ENCODE measurements at regions not wholly inside any gene's neighbourhood (a gene's known extent, or its start where the extent isn't known, plus 50 kb on each side); places are given as distances from the start of the nearest gene placed in this dataset.

- no peak for DNase-seq
Measured at GRCh38 chr1:34331020-34331926, 154.6 kb downstream of the C1orf94 start.

- no peak for DNase-seq
Measured at GRCh38 chr1:34332996-34333395, 156.3 kb downstream of the C1orf94 start.

GRCh38 chr1:34338871-34339270 is 162.2 kb downstream of the C1orf94 start:
- no peak for DNase-seq

- no peak for DNase-seq
Measured at GRCh38 chr1:34341896-34342295, 165.2 kb downstream of the C1orf94 start.

GRCh38 chr1:34342334-34342733 is 165.6 kb downstream of the C1orf94 start:
- DNase-seq: no peak

- DNase-seq: no peak
Measured at GRCh38 chr1:34346128-34346527, 169.4 kb downstream of the C1orf94 start.

- no peak for DNase-seq
Measured at GRCh38 chr1:34353409-34353808, 176.7 kb downstream of the C1orf94 start.

- no peak for DNase-seq
Measured at GRCh38 chr1:34354367-34354766, 177.7 kb downstream of the C1orf94 start.

- no peak for DNase-seq
Measured at GRCh38 chr1:34356853-34357252, 180.1 kb downstream of the C1orf94 start.

GRCh38 chr1:34358636-34359035 is 181.9 kb downstream of the C1orf94 start:
- no peak for DNase-seq

GRCh38 chr1:34359411-34359810 is 182.7 kb downstream of the C1orf94 start:
- no peak for DNase-seq

- no peak for DNase-seq
Measured at GRCh38 chr1:34360574-34360973, 183.9 kb downstream of the C1orf94 start.

GRCh38 chr1:34361121-34361520 is 184.4 kb downstream of the C1orf94 start:
- DNase-seq: no peak

GRCh38 chr1:34361781-34362357 is 185.2 kb downstream of the C1orf94 start:
- DNase-seq: no peak

- DNase-seq: no peak
Measured at GRCh38 chr1:34362949-34363348, 186.2 kb downstream of the C1orf94 start.

- DNase-seq: no peak
Measured at GRCh38 chr1:34363447-34363846, 186.7 kb downstream of the C1orf94 start.

GRCh38 chr1:34363915-34364314 is 187.2 kb downstream of the C1orf94 start:
- DNase-seq: no peak

GRCh38 chr1:34364376-34364775 is 187.7 kb downstream of the C1orf94 start:
- no peak for DNase-seq

- no peak for DNase-seq
Measured at GRCh38 chr1:34365295-34365694, 188.6 kb downstream of the C1orf94 start.

GRCh38 chr1:34366875-34367624 is 190.3 kb downstream of the C1orf94 start:
- DNase-seq: no peak

GRCh38 chr1:34367954-34368353 is 191.2 kb downstream of the C1orf94 start:
- DNase-seq: no peak

- DNase-seq: no peak
Measured at GRCh38 chr1:34369701-34370455, 193.2 kb downstream of the C1orf94 start.

GRCh38 chr1:34370748-34371147 is 194.0 kb downstream of the C1orf94 start:
- no peak for DNase-seq
